Tibial nerve (tissue), 4 donors: ENCODE measurements at regions not wholly inside any gene's neighbourhood (a gene's known extent, or its start where the extent isn't known, plus 50 kb on each side); places are given as distances from the start of the nearest gene placed in this dataset.

Source experiments
- DNase-seq, 2 donors: peaks; one replicate each; pipeline ENCODE4 v3.0.0-alpha.2; 2019; ENCODE audit warnings: low spot score in 2 of 2
- H3K27ac ChIP-seq, 4 donors: fragments of 200-600 bp; sonication (generic) in 3 of 4; one replicate each; pipeline ENCODE4 v1.5.1; 2017 to 2019; ENCODE audit warnings: mild to moderate bottlenecking in 1 of 4
- H3K27me3 ChIP-seq, 2 donors: fragments of 200-600 bp; sonication (generic) in 1 of 2; one replicate each; pipeline versions ENCODE4 v1.5.1 to v1.6.0; 2017 to 2019
- H3K36me3 ChIP-seq, 3 donors: fragments of 200-600 bp; sonication (generic); one replicate each; pipeline ENCODE4 v1.5.1; 2018 to 2019
- H3K4me1 ChIP-seq, 4 donors: fragments of 200-600 bp; sonication (generic) in 3 of 4; one replicate each; pipeline ENCODE4 v1.5.1; 2017 to 2019
- H3K4me3 ChIP-seq, 4 donors: fragments of 200-600 bp; sonication (generic) in 3 of 4; one replicate each; pipeline ENCODE4 v1.5.1; 2017 to 2019; ENCODE audit warnings: mild to moderate bottlenecking in 1 of 4, moderate library complexity in 1 of 4
- H3K9me3 ChIP-seq, 4 donors: fragments of 200-600 bp; sonication (generic) in 3 of 4; one replicate each; pipeline ENCODE4 v1.5.1; 2017 to 2019
- EP300 ChIP-seq, 2 donors: sonication (generic); formaldehyde crosslinking; IDR thresholded peaks; one replicate each; pipeline ENCODE4 v1.6.1; 2017; ENCODE audit warnings: antibody characterized with exemption in 2 of 2, mild to moderate bottlenecking in 1 of 2
- POLR2A ChIP-seq, 2 donors: fragments of 450-650 bp; IDR thresholded peaks; one replicate each; pipeline ENCODE4 v1.6.1; 2017; ENCODE audit warnings: antibody characterized with exemption in 2 of 2, mild to moderate bottlenecking in 2 of 2, moderate library complexity in 2 of 2
- WGBS, 2 donors: methylation state at CpG; one replicate each; pipeline ENCODE4 v1.1.5; 2018; 5-methylcytosine and 5-hydroxymethylcytosine counted together
- TF ChIP-seq, protein P1 (sequence below), 5 experiments: fragments of 200-600 bp in 3 of 5; fragments of 450-650 bp in 2 of 5; sonication (generic) in 3 of 5; IDR thresholded peaks; one replicate each; pipeline ENCODE4 v1.5.1; 2016 to 2019; ENCODE audit warnings: antibody characterized with exemption in 5 of 5, mild to moderate bottlenecking in 3 of 5, moderate library complexity in 2 of 5

DNA sequence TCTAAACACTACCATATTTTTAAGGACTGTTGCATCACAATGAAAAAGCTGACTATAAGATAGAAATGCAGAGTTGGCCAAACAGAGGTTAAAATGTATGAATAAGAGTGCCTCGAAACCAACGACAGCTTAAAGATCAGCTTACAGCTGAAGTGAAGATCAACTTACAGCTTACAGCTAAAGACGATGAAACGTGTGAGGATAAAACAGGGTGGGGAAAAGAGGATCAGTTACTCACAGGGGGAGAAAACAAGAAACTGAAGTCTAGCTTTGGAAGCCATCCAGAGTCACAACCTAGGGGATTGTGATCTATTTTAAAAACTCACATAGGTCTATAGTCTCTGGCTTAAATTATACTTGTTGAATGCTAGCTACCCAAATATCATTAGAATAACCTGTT is 220.0 kb downstream of the SNCAIP start:
- H3K36me3 ChIP-seq, result no peaks in the 10 kb centered on the region
- TF ChIP-seq, protein P1, sequence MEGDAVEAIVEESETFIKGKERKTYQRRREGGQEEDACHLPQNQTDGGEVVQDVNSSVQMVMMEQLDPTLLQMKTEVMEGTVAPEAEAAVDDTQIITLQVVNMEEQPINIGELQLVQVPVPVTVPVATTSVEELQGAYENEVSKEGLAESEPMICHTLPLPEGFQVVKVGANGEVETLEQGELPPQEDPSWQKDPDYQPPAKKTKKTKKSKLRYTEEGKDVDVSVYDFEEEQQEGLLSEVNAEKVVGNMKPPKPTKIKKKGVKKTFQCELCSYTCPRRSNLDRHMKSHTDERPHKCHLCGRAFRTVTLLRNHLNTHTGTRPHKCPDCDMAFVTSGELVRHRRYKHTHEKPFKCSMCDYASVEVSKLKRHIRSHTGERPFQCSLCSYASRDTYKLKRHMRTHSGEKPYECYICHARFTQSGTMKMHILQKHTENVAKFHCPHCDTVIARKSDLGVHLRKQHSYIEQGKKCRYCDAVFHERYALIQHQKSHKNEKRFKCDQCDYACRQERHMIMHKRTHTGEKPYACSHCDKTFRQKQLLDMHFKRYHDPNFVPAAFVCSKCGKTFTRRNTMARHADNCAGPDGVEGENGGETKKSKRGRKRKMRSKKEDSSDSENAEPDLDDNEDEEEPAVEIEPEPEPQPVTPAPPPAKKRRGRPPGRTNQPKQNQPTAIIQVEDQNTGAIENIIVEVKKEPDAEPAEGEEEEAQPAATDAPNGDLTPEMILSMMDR (IDR thresholded peaks at IDR 0.05), result no peak
- TF ChIP-seq EP300 (IDR thresholded peaks at IDR 0.05) (no peak), POLR2A (IDR thresholded peaks at IDR 0.05) (no peak)
- H3K27ac ChIP-seq, result no peak overlapping the region
- H3K27me3 ChIP-seq, result no peaks in the 10 kb centered on the region
- H3K9me3 ChIP-seq, result no peaks in the 10 kb centered on the region
- H3K4me3 ChIP-seq, result no peak overlapping the region
- DNase-seq, result no peak
- 41% methylated on average over 4 of the region's 4 CpGs for WGBS, 2 donors
- H3K4me1 ChIP-seq, result no peaks in the 10 kb centered on the region

DNA sequence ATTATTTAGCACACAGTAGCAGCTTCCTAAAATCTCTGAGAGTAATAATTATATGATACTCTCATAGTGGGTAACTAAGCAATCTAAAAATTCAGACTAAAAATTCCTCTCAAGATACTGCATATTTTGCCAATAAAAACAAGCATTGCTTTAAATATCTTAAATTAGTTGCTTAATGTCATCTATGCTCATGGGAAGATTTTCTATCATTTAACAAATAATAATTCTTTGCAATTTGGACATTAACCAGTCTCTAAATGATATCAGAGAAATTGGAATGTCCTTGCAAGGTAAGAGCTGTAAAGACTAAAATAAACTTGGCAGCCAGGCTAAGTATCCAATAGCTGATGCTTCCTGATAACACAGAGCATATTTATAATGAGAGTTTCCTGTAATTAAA is 221.8 kb downstream of the SNCAIP start:
- TF ChIP-seq, protein P1 (IDR thresholded peaks at IDR 0.05), result no peak
- no peak for TF ChIP-seq EP300 (IDR thresholded peaks at IDR 0.05)
- Histone ChIP-seq H3K27ac (no peak overlapping the region), H3K36me3 (no peaks in the 10 kb centered on the region), H3K9me3 (no peaks in the 10 kb centered on the region), H3K27me3 (no peaks in the 10 kb centered on the region), H3K4me1 (no peaks in the 10 kb centered on the region), H3K4me3 (no peak overlapping the region)
- DNase-seq, result no peak

GRCh38 chr5:122534829-122535228 is 222.8 kb downstream of the SNCAIP start:
- Histone ChIP-seq H3K9me3 (no peaks in the 10 kb centered on the region), H3K27me3 (no peaks in the 10 kb centered on the region), H3K4me3 (no peak overlapping the region), H3K4me1 (no peaks in the 10 kb centered on the region), H3K36me3 (no peaks in the 10 kb centered on the region), H3K27ac (no peak overlapping the region)
- no peak for TF ChIP-seq POLR2A (IDR thresholded peaks at IDR 0.05)
- TF ChIP-seq, protein P1 (IDR thresholded peaks at IDR 0.05), result no peak
- no peak for TF ChIP-seq EP300 (IDR thresholded peaks at IDR 0.05)
- DNase-seq, result no peak
- WGBS, 2 donors, result 79 to 96% methylated on average over 2 of the region's 2 CpGs

DNA sequence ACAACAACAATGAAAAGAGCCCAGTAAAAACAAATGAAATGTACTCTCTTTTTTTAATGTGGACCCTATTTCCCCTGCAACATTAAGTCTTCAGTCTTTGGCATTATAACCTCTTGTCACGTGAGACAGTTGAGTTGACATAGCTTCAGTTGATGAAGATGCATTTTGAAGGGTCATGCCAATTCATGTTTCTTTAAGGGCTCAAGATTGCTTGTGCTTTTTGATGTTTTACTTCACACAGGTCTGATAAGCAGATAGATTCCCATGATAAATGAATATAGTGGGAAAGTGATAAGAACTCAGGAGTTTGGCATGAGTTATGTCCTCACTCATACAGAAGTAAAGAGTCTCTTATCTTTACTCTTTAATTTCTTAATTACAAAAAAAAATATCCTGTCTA is 229.4 kb downstream of the SNCAIP start:
- WGBS, 2 donors, result 66 to 89% methylated on average over 1 of the region's 1 CpG
- Histone ChIP-seq H3K9me3 (no peaks in the 10 kb centered on the region), H3K36me3 (no peaks in the 10 kb centered on the region), H3K27me3 (no peaks in the 10 kb centered on the region), H3K4me3 (no peak overlapping the region), H3K4me1 (no peaks in the 10 kb centered on the region), H3K27ac (no peak overlapping the region)
- DNase-seq, result no peak
- TF ChIP-seq, protein P1 (IDR thresholded peaks at IDR 0.05), result no peak
- TF ChIP-seq EP300 (IDR thresholded peaks at IDR 0.05), result no peak
- TF ChIP-seq POLR2A (IDR thresholded peaks at IDR 0.05), result no peak

DNA sequence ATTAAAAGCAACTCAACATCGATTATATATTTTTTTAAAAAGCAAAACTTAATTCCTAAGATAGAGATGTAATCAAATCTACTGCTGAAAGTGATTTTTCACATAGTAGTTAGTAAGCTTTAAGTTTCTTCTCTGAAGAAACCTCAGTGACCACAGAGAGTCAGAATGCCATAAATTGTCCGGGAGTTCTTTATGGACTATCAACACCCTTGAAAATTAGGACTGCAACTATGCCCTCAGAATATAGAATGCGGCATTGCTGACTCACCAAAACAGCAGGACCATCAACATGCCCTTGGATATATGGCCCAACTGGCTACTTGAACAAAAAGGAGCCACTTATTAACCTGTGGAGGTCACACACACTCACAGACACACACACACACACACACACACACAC is 228.9 kb upstream of the SNX2 start:
- Histone ChIP-seq H3K4me1 (no peaks in the 10 kb centered on the region), H3K27me3 (no peaks in the 10 kb centered on the region), H3K36me3 (no peaks in the 10 kb centered on the region), H3K27ac (no peak overlapping the region), H3K9me3 (peaks cover 0 to 6% (median 0%) of the 10 kb centered on the region in 4 donors), H3K4me3 (no peak overlapping the region)
- no peak for TF ChIP-seq EP300 (IDR thresholded peaks at IDR 0.05)
- no peak for TF ChIP-seq POLR2A (IDR thresholded peaks at IDR 0.05)
- TF ChIP-seq, protein P1 (IDR thresholded peaks at IDR 0.05), result no peak
- 66 to 71% methylated on average over 3 of the region's 3 CpGs for WGBS, 2 donors
- DNase-seq, result no peak
